Gastrocnemius medialis (tissue), 4 donors: ENCODE measurements at regions not wholly inside any gene's neighbourhood (a gene's known extent, or its start where the extent isn't known, plus 50 kb on each side); places are given as distances from the start of the nearest gene placed in this dataset.

ENCODE experiments used
- CTCF ChIP-seq, 5 experiments: fragments of 450-650 bp in 3 of 5; fragments of 200-600 bp in 2 of 5; sonication (generic) in 2 of 5; IDR thresholded peaks in 4 of 5; conservative IDR thresholded peaks in 1 of 5; 1 replicate in 4 of 5; 2 replicates in 1 of 5; pipeline ENCODE4 v1.5.1; 2016 to 2019; ENCODE audit warnings: antibody characterized with exemption in 5 of 5, mild to moderate bottlenecking in 3 of 5, moderate library complexity in 3 of 5
- POLR2A ChIP-seq, 2 donors: fragments of 450-650 bp; IDR thresholded peaks; one replicate each; pipeline ENCODE4 v1.6.1; 2017; ENCODE audit warnings: antibody characterized with exemption in 2 of 2, mild to moderate bottlenecking in 2 of 2, moderate library complexity in 2 of 2

GRCh38 chr12:93018610-93019009 lies 89.5 kb upstream of the EEA1 start:
- no peak for TF ChIP-seq CTCF (IDR thresholded peaks at IDR 0.05 in 4 of 5, conservative IDR thresholded peaks at IDR 0.05 in 1 of 5)
- no peak for TF ChIP-seq POLR2A (IDR thresholded peaks at IDR 0.05)
